AG08395 (cell line): ENCODE measurements at regions not wholly inside any gene's neighbourhood (a gene's known extent, or its start where the extent isn't known, plus 50 kb on each side); places are given as distances from the start of the nearest gene placed in this dataset.

Experiments used
- DNase-seq: peaks from one replicate; pipeline ENCODE4 v3.0.0; 2012; ENCODE audit warnings: mixed read lengths, low spot score

DNA sequence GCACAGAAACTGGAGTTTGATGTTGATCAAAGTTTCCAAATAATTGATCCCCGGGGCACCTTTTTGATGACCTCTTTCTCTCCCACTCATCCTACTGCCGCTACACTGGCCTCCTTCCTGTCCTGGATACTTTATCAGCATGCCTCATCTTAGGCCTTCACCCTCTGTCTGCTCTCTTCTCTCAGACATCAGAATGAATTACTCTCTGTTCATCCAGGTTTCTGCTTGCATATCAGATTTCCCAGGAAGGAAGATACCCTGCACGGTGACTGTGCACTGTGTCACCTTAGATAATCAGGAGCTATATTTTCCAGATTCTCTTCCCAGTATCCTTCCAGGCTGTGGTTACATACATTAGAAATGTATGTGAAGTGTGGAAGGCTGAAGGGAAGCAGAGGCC lies 397.0 kb downstream of the DIRAS2 start:
- no peak for DNase-seq

- DNase-seq = no peak
Measured at GRCh38 chr9:90249094-90249493, 393.5 kb downstream of the DIRAS2 start.

DNA sequence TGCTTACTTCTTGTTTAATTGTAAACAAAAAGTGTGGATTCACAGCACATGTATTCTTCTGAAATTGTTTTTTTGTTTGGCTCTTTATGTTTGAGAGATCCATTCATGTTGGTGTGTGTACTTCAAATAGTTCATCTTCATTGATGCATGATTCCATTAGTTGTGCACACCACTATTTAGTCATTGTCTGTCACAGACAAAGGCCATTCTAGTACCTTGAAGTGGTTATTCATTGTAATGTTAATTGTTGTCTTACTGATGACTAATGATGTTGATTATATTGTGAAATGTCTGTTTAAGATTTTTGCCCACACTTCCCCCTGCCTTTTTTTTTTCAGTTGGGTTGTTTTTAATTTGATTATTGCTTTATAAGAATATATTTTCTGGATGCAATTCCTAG lies 391.3 kb downstream of the DIRAS2 start:
- DNase-seq = no peak

- DNase-seq = no peak
Measured at GRCh38 chr9:90256345-90256744, 386.3 kb downstream of the DIRAS2 start.

DNA sequence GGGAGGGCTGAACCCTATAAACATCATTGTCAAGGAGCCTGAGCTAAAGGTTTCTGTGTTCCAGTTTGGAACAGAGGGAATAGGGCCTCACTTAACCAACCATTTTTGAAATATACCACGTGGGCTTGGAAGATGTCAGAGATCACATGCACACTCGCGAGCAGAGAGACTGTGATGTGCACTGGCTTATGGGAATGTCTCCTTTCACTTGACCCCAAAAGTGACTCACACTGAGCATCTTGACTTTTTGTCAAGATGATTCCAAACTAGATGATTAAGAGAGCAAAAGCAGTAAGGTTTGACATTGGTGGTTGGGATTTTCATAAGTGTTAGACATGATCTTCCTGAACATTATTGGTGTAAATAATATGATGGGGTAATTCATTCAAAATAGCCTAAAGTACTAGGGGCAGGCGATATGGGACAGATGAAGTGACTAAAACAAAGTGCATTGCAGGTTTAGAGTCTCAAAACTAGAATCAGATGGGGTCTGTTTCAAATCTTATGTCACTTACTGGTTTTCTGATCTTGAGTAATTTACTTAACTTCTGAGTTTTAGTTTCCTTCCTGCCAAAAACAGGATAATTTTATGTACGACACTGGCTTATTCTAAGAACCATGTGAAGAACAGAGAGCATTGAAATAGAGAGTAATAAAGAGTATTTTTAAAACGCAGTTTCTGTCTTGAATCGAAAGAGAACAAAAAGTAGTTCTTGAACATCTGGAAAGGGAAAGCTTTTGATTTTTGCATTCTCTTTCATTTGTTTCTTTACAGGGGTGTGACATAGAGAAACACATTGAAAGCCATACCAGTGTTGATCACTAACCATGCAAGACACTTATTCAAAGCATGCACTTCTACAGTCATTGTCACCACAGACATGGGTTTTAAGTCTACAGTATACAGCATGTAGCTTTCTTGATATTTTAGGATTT lies 383.0 kb downstream of the DIRAS2 start:
- no peak for DNase-seq

DNA sequence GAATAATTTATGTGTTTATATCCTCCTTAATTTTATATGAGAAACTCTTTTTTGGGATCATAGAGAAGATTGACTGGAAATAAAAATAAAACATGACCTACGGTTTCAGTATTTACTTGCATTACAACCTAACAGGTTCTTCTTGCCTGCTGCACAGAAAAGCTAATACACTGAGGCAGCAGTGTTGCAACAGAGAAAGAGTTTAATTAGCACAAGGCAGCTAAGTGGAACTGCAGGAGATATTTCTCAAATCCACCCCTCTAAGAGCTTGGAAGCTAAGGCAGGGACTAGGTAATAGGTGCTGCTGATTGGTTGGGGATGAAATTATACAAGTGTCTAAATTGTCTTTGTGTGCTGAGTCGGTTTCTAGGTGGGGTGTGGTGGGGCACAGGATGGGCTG lies 380.9 kb downstream of the DIRAS2 start:
- DNase-seq = no peak

DNA sequence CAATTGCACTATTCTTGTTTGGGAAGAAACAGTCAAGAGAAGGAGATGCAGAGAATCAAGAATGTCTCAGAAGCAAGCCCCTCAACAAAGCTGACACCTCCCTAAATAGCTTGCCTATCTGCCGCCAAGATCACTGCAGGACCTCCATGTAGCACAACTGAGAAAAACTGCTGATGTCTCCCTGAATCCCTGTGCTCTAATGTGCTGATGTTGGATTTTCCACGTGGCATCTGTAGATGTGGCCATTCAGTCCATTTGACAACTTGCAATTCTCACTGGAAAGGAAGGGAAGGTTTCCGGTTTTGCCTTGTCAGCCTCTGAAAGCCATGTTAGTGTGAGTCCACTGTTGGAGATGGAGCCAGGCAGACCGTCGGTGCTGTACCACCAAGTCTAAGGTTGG lies 374.0 kb downstream of the DIRAS2 start:
- DNase-seq = no peak

- no peak for DNase-seq
Measured at GRCh38 chr9:90271707-90272106, 370.9 kb downstream of the DIRAS2 start.

DNA sequence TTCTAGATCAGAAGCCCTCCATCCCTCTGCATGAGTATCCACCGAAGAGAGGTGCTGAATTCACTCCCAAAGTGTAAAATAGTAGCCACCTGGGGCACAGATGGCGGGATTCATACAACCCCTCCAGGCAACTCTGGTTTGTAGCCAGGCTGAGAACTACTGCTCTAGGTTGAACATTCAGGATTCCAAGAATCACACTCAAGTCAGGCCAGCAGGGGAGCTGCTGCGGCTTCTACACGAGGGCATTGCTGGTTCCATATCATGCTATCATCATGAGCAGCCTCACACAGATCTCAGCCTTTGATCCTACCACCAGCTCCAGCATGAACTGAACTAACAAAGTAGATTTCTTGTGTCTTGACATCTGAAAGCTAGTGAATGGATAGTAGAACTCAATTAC lies 367.9 kb downstream of the DIRAS2 start:
- DNase-seq = no peak

DNA sequence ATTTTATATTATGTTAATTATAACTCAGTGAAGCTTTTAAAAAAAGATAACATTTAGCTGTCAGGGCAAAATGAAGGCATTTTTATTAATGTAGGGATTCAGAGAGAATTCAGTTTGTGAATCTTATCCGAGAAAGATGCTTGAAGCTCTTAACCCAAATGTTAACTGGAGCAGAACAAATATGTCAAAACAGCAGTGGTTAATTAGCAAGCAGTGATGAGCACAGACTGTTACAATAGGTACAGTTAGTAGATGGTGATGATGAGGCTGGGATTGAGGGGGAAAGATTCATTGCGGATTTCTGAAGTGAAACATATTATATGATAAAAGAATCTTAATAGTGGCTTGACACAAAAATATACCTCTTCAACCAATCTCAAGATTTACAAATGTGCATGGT lies 356.7 kb downstream of the DIRAS2 start:
- no peak for DNase-seq

DNA sequence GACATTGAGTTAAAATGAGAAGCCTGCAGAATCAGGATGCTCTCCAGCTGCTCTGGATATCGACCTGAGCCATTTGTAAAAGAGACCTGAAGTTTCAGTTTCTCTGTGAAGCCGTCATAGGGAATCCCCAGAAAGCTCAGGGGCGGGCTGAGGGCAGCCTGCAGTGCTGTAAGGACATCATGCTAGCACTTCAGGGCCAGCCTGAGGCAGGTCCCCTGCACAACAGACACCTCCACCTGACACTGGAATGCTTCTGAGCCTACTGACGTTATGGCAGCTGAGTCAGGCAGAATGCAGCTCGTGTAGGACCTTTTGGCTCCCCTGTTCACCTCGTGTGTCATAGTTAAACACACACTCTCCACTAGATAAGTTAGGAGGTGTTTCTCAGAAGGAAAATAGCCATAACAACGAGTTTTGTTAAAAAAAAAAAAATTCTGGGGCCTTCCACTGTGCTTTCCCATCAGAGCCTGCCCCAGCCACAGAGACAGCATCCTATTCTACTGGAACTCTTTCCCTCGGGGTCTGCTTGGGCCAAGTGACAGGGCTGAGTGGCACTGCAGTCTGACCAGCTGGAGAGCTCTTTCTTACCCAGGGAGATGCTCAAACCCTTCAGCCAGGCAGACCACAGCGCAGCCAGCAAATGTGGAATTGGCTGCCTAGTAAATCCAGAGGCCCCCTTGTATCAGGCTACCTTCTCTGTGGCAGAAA lies 354.9 kb downstream of the DIRAS2 start:
- DNase-seq = no peak

DNA sequence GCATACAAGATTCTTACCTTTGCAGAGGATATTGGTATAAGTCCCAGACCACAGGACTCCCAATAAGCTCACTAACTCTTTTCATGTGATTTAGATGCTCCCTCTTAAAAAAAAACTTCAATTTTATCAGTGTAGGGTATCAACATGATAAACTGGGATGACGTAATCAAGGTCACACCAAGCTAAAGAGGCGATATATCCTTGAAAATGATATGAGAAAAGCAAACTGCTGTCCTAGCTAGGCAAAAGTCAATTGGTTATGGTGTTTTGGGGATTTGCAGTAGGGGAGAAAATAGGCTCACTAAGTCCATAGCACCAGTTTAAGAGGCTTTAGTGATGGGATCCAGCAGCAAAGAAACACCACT lies 354.4 kb downstream of the DIRAS2 start:
- DNase-seq = no peak

- no peak for DNase-seq
Measured at GRCh38 chr9:90290716-90291485, 351.7 kb downstream of the DIRAS2 start.

DNA sequence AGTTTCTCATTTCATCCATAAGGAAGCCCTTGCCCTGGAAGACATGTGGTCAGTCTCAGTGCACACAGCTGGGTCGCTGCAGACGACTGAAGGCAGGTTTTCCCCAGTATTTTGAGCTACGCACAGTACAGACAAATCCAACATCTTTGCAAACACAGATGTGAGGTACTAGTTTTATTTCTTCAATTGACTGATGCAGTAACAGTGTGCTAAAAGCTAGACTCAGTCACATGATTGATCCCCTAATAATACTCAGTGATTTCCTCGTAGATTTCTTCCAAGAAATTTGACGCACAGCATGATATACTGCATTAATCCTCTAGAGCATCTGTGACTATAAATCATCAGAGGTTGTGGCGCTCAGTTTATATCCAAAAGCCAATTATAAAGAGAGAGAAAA lies 346.1 kb downstream of the DIRAS2 start:
- no peak for DNase-seq

- DNase-seq = no peak
Measured at GRCh38 chr9:90299968-90300367, 342.7 kb downstream of the DIRAS2 start.

- DNase-seq = no peak
Measured at GRCh38 chr9:90300611-90301276, 341.9 kb downstream of the DIRAS2 start.

DNA sequence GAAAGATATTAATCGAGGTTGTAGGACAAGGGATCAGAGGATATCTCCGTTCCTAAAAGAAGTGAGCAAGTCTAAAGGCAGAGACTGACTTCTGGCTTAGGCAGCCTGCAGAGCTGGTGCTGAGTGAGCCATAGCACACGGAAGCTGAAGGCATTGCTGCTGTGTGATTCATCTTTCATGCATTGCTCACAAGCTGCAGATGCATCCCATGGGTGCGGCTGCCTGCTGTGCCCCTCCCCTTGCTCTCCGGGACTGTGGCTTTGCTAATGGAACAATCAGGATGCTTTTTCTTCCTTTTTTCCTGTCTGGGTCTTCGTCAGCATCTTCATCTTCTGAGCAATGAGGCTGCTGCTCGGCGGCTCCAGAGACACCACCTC lies 341.4 kb downstream of the DIRAS2 start:
- peak; percentile 93 for DNase-seq

DNA sequence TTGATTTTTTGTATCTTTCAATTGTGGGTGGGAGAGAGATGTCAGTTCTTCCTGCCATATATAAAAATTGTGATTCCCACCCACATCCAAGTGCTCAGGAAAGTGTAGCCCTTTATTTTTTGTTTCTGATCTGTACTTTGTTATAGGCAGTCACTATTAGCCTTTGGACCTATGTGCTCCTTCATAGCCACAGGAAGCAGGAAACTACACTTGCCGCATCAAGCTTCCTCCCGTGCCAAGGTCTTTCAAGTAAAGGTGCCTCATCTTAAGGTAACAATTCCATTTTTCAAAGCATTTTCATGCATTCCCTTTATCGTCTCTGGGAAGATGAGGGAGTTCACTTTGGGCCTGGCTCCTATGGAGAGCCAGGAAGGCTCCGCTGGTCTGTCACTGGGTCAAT lies 339.0 kb downstream of the DIRAS2 start:
- DNase-seq = no peak

GRCh38 chr9:90306158-90306557 lies 336.5 kb downstream of the DIRAS2 start:
- DNase-seq = no peak

GRCh38 chr9:90307167-90307833 lies 335.3 kb downstream of the DIRAS2 start:
- DNase-seq = no peak

DNA sequence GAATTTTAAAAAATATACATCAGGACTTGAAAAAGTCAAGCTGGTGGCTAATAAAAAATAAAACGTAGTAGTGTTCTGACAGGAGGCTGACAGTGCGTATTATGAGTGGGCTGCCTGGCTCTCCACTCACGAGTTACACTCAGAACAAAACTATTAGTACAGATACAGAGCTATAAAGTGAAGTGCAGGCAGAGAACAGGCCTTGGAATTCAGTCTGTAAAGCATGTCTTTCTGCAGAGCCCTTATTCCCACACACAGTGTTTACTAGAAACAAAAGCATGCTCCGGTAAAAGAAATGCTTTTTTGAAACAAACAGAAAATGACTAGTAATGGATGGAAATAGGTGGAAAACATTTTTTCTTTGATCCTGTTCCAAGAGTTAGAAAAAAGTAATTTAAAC lies 334.7 kb downstream of the DIRAS2 start:
- no peak for DNase-seq

DNA sequence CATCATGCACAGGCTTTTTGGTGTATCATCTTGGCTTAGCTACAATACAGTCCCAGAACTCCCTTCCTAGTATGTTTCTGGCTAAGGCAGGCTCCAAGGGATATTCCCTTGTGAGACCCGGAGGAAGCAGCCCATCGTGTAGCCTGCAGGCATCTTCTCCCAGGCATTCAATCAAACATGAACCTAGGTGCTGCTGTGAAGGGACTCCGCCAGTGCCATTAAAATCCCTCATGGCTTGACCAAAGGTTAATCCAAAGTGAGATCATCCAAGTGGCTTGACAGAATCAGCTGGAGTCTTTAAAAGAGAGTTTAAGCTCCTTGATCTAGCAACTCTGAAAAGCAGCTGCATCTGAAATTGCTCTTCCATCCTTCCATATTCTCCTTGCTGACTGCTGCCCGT lies 333.9 kb downstream of the DIRAS2 start:
- DNase-seq = no peak
